HTR-8/SVneo (cell line): ENCODE measurements at regions not wholly inside any gene's neighbourhood (a gene's known extent, or its start where the extent isn't known, plus 50 kb on each side); places are given as distances from the start of the nearest gene placed in this dataset.

Experiments used
- DNase-seq: peaks from one replicate; pipeline ENCODE4 v3.0.0; 2011; ENCODE audit warnings: low spot score, mixed read lengths; ENCODE audit not compliant: insufficient read length
- FAIRE-seq: peaks from 2 replicates; lab custom pipeline; 2011; peaks lifted over from hg19 to GRCh38; lab: Jason Lieb, UNC

DNA sequence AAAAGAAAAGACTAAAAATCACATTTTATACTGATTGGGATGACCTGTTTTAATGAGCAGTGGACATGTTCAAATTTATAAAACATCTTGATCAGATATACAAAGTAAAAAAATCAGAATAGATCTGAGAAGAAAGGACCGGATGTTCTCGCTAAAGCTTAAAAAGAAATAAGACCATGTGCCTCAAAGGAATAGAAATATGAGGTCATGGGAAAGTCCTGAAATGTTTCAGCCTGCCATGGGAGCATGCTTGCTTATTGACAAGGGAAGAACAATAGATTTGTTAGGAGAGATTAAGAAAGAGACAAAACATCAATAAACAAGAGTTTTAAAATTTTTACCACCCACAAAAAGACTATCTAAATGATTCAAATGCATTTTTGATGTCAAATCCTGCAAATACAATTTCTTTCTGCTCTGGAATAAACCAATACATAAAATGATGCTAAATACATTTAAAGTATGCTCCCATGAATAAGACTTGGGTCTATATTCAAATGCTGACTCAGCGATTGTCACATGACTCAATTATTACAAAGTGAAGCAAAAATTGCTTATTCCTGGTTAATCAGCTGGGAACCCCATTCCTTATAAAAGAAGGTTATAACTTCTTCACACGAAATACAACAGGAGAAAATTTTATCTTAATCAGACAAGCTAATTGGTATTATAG lies 633.9 kb upstream of the PKDCC start:
- DNase-seq (no peak), FAIRE-seq (no peak)

DNA sequence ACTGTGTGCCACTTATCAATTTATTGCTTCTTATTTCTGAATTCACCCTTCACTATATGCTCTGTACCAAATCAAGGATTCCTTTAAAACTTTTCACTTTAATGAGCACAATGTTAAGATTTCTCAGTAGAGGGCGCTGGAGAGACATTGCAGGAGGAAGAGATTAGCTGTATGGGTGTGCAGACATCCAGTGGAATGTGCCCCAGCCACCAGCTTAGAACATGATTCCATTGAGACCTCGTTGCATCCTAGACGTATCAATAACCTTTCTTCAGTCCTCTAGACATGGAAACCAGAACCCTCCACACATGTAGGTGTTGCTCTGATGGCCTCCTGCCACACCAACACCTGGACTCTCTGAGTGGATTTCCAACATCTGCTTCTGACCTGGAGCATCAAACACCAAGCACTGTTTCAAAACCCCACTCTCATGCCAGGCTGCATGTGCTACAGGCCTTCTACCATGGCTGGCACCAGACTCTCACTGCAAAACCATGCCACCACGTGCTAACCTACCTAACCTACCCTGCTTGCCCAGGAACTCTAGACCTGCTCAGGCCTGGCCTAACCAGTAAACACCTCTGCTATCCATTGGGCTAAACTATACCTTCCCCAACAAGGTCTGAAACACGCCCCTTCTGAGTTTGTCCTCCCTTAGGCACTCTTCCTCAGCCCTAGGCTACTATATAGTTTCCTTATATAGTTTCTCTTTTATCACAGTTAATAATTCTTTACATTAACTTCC lies 633.2 kb upstream of the PKDCC start:
- peak; percentile 26 for FAIRE-seq
- peak; percentile 28 for DNase-seq

DNA sequence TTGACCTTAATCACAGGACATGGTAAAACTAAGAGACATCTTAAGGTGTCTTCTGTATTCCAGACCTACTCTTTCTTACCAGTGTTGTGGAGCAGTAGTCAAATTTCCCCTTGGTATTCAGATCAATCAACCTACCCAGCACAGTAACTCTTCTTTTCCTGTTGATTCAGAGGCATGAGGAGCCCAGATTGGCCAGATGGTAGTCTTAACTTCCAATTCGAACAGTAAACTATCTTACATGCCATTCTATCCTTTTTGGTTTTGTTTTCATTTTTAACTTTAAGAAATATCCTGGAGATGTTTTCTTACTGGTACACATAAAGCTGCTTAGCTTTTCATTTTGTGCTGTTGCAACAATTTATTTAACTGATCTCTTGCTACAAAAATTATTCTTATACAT lies 630.3 kb upstream of the PKDCC start:
- no peak for FAIRE-seq
- no peak for DNase-seq

DNA sequence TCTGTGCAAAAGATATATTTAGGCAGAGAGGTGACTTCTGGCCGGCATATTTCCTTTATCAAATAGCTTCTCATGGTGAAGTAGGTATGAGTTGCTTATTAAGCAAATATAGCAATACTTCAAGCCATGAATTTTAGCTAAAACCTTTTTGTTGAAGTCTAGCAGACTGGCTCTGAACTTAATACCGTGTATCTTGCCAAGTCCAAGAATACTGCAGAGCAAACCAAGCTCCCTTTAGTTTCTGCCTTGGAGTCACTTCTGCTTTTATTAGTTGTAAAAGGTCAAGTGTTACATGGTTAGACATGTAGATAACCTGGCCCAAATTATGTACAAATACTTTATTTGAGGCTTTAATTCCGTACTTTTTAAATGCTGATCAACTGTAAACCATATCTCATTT lies 627.6 kb upstream of the PKDCC start:
- DNase-seq, result no peak
- no peak for FAIRE-seq

DNA sequence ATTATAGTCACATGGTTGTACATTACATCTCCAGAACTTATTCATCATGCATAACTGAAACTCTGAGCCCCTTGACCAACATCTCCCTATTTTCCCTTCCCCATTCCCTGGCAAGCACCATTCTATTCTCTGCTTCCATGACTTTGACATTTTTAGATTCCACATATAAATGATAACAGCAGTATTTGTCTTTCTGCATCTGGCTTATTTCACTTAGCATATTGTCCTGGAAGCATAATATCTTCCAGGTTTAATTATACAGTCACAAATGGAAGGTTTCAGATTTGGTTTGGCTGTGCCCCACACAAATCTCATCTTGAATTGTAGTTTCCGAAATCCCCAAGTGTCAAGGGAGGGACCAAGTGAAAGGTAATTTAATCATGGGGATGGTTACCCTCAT lies 626.9 kb upstream of the PKDCC start:
- DNase-seq (no peak), FAIRE-seq (no peak)

DNA sequence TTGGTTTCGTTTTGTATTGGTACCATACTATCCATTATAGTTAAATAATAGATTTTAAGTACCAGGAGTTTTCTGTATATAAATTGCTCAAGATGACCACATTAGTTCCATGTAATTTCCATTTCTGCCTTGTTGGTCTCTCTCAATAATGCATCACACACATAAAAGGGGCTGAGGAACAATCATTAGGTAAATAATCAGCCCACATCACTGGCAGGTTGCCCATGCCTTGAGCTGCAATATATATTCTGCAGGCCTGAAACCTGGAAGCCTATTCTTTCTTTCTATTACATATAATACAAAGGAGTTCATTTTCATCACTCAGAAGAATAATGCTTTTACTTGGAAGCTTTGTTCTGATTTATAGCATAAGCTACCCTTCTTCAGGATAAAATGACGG lies 616.1 kb upstream of the PKDCC start:
- FAIRE-seq, result no peak
- DNase-seq, result no peak

DNA sequence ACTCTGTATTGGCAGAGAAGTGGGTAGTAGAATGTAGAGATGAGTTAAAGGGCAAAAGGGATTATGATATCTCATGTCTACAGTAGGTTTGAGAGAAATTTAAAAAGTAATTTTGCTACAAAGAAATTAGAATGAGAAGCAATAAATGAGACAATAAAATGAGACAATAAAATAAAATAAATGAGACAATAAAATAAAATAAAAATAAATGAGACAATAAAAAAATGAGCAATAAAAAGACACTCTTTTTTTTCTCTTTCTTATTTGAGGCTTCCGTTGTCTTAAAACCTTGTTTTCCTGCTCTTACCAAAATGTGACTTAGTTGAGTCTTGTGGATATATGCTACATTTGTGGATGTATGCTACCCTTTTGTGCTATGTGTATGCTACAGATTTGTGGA lies 615.4 kb upstream of the PKDCC start:
- DNase-seq (no peak), FAIRE-seq (no peak)

DNA sequence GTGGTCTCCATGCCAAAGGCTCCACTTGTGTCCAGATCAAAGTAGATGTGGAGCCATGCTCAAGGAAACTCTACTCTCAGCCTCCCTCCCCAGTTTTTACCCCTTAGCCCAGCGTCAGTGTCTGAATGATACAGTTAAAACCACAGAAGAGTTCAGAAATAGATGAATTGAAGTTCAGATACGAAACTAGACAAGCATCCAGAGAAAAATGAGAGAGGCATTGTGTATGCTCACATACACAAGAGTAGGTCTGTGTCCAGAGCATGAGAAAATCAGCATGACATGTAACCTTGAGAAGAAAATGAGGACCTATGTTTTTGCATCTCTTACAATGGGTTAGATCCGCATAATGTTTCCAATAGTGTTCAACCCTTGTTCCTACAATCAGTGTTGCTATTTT lies 612.8 kb upstream of the PKDCC start:
- DNase-seq, result no peak
- FAIRE-seq, result no peak

DNA sequence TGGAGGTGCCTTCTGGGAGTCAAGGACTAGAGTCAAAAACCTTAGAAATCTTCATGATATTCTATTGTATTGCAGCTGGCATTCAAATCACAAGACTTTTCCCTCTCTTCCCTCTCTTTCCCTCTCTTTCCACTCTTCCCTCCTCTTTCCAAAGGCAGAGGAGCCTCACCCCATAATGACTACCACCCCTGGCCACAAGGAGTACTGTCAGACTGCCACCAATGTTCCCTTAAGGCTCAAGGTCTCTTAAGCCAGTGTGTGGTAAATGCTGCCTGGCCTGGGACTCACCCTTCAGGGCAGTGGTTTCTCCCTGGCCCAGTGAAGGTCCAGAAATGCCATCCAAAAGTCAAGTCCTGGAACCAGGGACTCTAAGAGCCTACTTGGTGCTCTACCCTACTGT lies 605.9 kb upstream of the PKDCC start:
- no peak for FAIRE-seq
- DNase-seq, result no peak

DNA sequence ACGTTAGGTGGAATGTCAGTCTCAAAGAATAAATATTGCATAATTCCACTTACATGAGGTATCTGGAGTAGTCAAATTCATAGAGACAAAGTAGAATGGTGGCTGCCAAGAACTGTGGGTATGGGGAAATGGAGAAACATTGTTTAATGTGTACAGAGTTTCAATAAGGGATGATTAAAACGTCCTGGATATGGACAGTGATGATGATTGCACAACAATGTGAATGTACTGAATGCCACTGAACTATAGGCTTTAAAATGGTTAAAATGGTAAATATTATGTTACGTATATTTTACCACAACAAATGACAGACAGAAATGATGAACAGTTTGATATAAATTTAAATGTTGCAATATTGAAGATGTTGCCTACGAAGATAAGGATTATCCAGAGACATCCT lies 602.0 kb upstream of the PKDCC start:
- FAIRE-seq (no peak), DNase-seq (no peak)

DNA sequence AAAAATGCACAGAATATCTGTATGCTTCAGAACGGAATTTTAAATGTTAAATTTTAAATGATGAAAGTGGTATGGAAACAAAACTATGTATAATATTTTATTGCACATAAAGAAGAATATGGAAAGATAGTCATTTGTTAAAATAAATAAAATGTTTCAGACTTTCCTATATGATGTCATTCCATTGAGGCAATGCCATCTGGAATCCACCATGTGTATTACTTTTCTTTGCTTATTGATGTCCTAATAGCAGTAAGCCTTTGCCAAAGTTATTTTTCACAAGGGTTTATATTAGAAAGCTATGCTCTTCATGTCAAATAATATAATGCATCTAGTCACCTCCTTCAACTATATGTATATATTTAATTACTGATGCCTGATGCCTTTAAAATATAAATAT lies 601.6 kb upstream of the PKDCC start:
- DNase-seq (no peak), FAIRE-seq (no peak)

DNA sequence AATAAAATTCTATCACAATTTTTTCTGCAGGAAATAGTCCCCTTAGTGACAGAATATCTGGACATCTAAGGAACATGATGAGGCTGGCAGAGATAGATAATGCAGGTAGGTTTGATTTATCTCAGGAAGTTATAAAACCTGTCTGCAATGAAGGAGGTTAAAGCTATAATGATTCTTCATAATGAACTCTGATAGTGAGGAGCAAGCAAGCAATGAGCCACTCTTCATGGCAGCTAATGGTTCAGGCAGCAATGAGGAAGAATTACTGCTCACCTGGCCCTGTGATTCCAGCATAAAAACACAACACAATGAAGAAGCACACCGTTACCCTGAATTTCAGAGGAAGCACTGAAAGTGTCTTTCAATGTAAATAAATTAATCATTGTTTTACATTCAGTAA lies 599.6 kb upstream of the PKDCC start:
- FAIRE-seq, result no peak
- DNase-seq, result no peak

DNA sequence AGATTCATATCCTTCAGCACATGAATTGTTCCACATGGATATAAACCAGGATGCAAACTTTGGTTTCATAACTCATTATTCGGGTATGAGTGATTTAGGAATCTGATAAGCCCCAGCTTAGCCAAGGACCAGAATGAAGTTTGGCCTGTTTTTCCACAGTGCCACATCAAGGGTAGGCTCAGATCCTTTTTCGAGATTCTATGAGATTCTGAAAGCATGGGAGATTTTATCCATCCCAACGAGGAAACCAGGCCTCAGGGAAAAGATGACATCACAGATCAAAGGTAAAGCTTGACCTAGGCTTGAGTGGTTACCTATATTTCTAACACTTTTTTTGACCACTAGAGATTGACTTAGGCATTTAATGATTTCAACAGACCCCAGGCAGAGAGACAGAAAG lies 590.8 kb upstream of the PKDCC start:
- DNase-seq, result no peak
- FAIRE-seq, result no peak

DNA sequence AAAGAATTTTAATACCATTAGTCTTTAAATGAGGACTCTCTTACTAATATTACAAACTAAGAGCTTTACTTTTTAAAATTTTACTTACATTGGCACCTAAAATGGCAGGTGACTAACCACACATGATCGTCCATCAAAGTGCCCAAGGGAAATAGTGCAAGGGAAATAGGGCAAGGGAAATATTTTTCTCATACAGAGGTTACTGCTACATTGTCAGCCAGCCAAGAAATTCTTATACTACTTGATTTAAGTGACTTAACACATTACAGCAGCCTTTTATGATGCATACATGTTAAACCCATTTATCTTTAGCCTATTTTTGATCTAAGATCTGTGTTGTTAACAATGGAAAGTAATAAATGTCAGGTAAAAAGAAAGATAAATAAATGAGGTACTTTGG lies 587.2 kb upstream of the PKDCC start:
- no peak for FAIRE-seq

DNA sequence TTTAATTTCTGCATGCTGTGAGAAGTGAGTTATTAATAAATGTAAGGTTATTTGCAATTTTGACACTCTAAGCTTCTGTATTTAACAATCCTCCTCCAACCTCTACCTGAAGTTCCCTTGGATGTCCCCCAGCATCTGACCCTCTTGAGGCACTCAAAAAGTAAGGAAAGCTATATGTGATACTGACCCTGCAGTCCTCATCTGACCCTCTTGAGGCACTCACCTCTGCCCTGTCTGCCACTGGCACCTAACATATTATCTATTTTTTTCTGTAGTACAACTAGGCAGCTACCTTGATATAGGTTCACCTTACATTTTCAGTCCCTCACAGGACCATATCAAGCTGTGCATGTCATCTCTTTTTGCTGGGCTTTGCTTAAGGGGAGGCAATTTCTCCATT lies 583.4 kb upstream of the PKDCC start:
- DNase-seq (no peak), FAIRE-seq (no peak)

More for the DNA sequence above, 587.2 kb upstream of the PKDCC start:
- no peak for DNase-seq

DNA sequence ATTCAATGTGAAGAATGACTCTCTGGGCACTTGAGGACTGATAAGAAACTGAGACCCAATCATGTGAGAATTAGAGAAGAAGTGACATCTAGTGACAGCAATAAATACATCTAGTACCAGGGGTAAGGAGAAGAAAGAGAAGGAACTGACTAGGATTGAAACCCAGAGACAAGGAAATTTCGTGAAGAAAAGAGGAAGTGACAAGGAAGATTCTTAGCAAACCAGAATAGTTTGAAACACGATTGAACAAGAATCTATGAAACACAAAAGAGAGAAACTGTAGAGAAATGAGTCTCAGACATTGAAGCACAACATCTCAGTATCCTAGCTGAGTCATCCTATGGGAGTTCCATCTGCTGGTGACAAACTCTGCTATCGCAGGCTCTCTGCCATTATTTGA lies 571.9 kb upstream of the PKDCC start:
- FAIRE-seq (no peak), DNase-seq (no peak)

DNA sequence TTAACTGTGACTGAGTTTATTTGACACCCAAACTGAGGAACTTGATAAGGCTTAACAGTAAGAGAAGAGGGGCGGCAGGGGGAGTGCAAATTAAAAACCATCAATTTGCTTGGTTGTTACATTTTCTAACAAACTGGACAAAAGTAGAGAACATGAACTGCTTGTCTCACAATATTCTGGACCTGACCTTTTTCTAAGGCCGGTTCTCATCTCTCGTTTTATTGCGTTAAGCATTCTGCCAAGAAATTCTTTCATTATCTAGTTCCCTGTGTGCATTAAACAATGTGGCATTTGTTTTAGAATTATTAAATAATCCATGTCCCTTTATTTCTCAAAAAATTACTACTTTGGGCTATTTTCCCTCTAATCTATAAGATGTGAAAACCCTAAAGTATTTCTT lies 565.2 kb upstream of the PKDCC start:
- DNase-seq, result no peak

DNA sequence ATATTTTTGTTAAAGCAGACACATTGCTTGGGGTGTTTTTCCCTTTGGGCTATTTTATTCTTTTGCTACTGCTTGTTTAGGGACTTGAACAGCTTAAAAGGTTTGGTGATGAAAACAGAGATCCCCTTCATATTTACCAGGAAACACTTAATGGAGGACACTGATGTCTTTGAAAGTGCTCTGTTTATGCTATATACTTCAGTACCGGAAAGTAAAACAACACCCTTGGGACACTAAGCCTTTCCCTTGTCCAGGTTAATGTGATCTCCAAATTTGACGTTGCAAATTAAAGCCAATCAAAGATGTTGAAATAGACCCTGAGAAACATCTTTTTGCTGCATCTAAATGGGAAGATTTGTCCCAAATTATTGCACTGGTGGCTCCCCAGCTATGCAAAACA lies 564.6 kb upstream of the PKDCC start:
- FAIRE-seq, result no peak
- DNase-seq, result no peak

More for the DNA sequence above, 565.2 kb upstream of the PKDCC start:
- no peak for FAIRE-seq

DNA sequence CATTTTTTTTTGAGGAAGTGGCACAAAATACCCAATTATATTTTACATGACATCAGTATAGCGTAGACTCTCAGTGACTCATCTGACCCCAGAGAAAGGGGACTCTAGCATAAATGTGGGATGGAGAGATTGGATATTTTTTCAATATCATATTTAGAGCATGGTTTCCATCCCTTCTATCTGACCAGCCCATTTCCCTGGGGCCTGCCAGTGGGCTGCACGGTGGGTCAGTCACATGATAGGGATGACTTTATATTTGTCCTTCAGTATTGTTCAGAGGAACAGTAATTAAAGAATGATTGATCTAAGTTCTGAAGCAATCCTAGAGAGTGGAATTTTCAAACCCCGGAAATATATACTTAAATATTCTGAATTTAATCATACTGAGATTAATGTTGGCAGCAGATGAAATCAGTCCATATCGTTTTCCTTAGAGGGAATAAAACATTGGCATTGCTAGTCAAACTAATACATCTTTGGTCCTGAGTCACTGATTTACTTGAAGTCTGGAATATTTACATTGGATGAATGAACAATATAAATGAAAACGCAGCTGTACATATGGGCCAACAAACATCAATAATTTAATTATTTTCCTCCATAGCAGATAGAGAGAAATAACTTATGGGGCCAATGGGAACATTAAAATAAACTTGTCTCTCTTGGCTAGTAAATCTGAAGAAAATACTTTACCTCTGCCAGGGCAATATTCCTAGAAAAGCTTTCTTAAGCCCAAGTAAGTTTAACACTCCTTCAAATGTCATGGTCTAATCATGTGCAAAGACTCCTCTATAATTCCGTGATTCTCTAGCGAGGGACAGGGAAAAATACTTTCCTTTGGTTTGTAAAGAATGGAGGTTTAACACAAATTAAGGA lies 563.6 kb upstream of the PKDCC start:
- FAIRE-seq (no peak), DNase-seq (no peak)

DNA sequence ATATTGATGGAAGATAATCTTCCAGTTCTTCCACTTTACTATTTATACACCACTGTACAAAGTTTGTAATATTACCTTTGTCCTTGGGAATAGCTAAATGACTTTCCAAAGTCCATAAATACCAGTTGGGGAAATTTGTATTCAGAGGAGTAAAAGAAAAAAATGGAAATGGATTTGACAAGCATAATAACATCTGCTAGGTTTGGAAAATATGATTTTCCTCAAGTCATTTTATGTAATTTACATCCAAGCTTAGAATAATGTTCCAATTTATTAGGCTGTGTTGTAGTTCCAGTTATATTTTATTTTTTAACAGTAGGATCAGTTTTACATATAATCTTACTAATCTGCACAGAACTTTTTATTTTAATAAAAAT lies 563.0 kb upstream of the PKDCC start:
- DNase-seq, result no peak
- no peak for FAIRE-seq

DNA sequence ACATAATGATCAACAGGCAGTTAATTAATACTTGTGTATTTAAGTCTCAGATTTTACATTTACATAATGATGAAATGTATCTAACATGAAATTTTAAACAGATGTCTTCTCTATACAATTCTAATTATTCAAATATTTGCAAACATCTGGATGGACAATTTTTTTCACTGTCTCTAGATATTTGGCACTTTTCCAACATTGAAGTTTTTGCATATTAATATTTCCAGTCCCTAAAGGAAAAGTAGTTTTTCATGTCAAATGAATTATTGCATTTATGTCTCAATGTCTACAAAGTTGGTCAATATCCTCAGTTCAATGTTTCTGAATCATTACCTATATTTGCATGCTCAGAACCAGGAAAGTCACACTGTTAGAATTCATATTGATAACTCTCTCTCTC lies 560.9 kb upstream of the PKDCC start:
- FAIRE-seq, result no peak
- no peak for DNase-seq
